SK-N-SH treated with all-trans-retinoic acid at 6 μM for 48 hours (cell line): ENCODE measurements at regions not wholly inside any gene's neighbourhood (a gene's known extent, or its start where the extent isn't known, plus 50 kb on each side); places are given as distances from the start of the nearest gene placed in this dataset.

Experiments
- ARNTL ChIP-seq: fragments of 450-650 bp; formaldehyde crosslinking; IDR thresholded peaks from 2 replicates; pipeline ENCODE4 v1.5.0; 2020; ENCODE audit warnings: low read depth, mild to moderate bottlenecking, moderate library complexity, borderline replicate concordance
- CSDC2 ChIP-seq: fragments of 250-450 bp; sonication (Bioruptor Pico); IDR thresholded peaks from 2 replicates; pipeline ENCODE4 v1.5.0; 2020; ENCODE audit warnings: mild to moderate bottlenecking, moderate library complexity
- ISL1 ChIP-seq: fragments of 250-450 bp; sonication (Bioruptor Pico); IDR thresholded peaks from 2 replicates; pipeline ENCODE4 v2.1.2; 2022; ENCODE audit warnings: mild to moderate bottlenecking, moderate library complexity
- OSR1 ChIP-seq: fragments of 250-450 bp; sonication (Bioruptor Pico); IDR thresholded peaks from 2 replicates; pipeline ENCODE4 v1.8.0; 2022; ENCODE audit warnings: moderate library complexity, mild to moderate bottlenecking, inconsistent platforms
- PPARA ChIP-seq: fragments of 250-450 bp; sonication (Bioruptor Pico); IDR thresholded peaks from 2 replicates; pipeline ENCODE4 v1.5.0; 2020; ENCODE audit warnings: mild to moderate bottlenecking, borderline replicate concordance
- RARB ChIP-seq: fragments of 250-450 bp; sonication (Bioruptor Pico); IDR thresholded peaks from 2 replicates; pipeline ENCODE4 v1.8.0; 2021; ENCODE audit warnings: mild to moderate bottlenecking, moderate library complexity
- TCF4 ChIP-seq: fragments of 250-450 bp; sonication (Bioruptor Pico); IDR thresholded peaks from 2 replicates; pipeline ENCODE4 v1.8.0; 2021; ENCODE audit warnings: mild to moderate bottlenecking, moderate library complexity, borderline replicate concordance
- TF ChIP-seq, protein P1 (sequence below): fragments of 250-450 bp; sonication (Bioruptor Pico); IDR thresholded peaks from 2 replicates; pipeline ENCODE4 v1.5.0; 2020; ENCODE audit warnings: mild to moderate bottlenecking, moderate library complexity

DNA sequence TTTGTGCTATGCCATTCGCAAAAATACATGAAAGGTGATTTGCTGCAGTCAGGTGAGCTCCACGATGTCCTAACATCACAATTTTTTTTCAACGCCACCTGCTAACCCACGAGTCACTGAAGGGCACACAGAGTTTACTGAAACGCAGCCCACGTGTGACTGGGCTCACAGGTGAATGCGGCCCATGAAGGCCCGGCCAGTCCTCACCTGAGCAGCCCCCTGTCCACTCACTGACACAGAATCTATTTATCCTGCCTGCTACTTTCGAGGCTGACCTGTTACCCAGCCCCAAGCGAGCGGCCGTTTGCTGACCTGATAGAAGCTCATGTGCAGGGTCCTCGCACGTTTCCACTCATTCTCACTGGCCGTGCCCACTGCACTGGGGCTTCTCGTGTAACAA is 121.9 kb upstream of the SOX1 start:
- TF ChIP-seq ARNTL (CRISPR knock-in tag) (no peak), ISL1 (no peak), PPARA (CRISPR knock-in tag) (no peak), CSDC2 (no peak), RARB (CRISPR knock-in tag) (no peak), OSR1 (CRISPR knock-in tag) (no peak), TCF4 (CRISPR knock-in tag) (no peak)
- TF ChIP-seq, protein P1, sequence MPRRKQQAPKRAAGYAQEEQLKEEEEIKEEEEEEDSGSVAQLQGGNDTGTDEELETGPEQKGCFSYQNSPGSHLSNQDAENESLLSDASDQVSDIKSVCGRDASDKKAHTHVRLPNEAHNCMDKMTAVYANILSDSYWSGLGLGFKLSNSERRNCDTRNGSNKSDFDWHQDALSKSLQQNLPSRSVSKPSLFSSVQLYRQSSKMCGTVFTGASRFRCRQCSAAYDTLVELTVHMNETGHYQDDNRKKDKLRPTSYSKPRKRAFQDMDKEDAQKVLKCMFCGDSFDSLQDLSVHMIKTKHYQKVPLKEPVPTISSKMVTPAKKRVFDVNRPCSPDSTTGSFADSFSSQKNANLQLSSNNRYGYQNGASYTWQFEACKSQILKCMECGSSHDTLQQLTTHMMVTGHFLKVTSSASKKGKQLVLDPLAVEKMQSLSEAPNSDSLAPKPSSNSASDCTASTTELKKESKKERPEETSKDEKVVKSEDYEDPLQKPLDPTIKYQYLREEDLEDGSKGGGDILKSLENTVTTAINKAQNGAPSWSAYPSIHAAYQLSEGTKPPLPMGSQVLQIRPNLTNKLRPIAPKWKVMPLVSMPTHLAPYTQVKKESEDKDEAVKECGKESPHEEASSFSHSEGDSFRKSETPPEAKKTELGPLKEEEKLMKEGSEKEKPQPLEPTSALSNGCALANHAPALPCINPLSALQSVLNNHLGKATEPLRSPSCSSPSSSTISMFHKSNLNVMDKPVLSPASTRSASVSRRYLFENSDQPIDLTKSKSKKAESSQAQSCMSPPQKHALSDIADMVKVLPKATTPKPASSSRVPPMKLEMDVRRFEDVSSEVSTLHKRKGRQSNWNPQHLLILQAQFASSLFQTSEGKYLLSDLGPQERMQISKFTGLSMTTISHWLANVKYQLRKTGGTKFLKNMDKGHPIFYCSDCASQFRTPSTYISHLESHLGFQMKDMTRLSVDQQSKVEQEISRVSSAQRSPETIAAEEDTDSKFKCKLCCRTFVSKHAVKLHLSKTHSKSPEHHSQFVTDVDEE: no peak
